HS-27A (cell line): ENCODE measurements at regions not wholly inside any gene's neighbourhood (a gene's known extent, or its start where the extent isn't known, plus 50 kb on each side); places are given as distances from the start of the nearest gene placed in this dataset.
"Not testable (repeated sequence)": the region's sequence is repeated elsewhere in the genome, so short reads cannot be mapped to it uniquely, and the experiment has no call there.

Experiments
- DNase-seq: peaks from one replicate; pipeline ENCODE4 v3.0.0-alpha.2; 2012; ENCODE audit warnings: low read depth, missing footprints

- no peak for DNase-seq
Observed at GRCh38 chr3:194043516-194043915, 92.4 kb upstream of the HES1 start.

DNA sequence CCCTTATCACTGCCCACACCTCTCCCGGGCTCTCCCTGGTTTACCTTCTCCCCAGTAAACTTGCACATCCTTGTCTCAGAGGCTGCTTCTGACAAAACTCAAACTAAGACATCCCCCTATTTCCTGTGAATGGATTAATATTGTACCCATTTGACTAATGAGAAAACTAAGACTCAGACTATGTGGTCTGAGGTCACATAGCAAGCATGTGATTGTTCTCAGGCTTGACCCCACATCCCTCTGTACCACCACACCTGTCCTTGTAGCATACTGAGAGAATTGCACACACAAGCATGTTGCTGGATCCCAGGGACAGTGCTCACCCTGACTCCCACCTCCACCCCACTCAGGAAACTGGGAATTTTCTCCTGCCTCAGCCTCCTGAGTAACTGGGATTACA lies 90.7 kb upstream of the HES1 start:
- no peak for DNase-seq

- no peak for DNase-seq
Observed at GRCh38 chr3:194045919-194046318, 90.0 kb upstream of the HES1 start.

- no peak for DNase-seq
Observed at GRCh38 chr3:194046531-194046930, 89.4 kb upstream of the HES1 start.

- DNase-seq = no peak
Observed at GRCh38 chr3:194046995-194047645, 88.8 kb upstream of the HES1 start.

DNA sequence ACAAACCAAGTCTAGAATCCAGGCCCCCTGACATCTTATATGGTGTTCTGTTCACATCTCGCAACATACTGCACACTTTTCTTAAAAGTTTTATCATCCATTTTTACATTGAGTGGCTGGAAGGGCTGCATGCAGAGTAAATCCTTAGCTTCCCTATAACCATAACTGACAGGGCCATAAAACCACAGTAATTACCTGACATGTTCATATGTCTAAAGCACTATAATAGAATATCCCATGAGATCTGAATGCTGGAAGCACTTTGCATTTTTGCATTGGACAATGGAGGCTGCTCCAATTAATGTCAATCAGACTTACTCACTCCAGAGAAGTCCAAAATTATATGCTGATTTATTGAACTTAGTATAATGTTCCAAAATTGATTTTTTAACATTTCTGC lies 86.6 kb upstream of the HES1 start:
- no peak for DNase-seq

DNA sequence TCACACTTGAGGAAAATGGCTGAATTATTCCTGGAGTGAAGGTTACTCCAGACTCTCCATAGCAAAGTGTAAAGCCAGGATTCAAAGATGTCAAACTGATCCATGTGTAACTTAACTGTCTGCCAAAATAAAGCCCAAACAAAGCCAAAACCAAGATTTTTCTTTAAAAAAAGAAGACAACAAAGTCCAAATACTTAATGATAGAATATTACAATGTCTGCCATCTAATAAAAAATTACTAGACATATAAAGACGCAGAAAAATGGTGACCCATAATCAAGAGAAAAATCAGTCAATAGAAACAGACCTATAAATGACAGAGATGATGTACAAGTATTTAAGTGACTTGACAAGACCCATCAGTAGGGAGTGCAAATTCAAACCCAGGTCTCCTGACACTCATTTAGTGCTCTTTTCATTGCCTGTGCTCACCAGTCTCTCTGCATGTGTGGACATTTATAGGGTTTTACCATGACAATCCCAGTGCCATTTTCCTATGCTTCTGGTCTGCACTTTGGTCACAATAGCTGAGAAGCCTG lies 85.1 kb upstream of the HES1 start:
- no peak for DNase-seq

DNA sequence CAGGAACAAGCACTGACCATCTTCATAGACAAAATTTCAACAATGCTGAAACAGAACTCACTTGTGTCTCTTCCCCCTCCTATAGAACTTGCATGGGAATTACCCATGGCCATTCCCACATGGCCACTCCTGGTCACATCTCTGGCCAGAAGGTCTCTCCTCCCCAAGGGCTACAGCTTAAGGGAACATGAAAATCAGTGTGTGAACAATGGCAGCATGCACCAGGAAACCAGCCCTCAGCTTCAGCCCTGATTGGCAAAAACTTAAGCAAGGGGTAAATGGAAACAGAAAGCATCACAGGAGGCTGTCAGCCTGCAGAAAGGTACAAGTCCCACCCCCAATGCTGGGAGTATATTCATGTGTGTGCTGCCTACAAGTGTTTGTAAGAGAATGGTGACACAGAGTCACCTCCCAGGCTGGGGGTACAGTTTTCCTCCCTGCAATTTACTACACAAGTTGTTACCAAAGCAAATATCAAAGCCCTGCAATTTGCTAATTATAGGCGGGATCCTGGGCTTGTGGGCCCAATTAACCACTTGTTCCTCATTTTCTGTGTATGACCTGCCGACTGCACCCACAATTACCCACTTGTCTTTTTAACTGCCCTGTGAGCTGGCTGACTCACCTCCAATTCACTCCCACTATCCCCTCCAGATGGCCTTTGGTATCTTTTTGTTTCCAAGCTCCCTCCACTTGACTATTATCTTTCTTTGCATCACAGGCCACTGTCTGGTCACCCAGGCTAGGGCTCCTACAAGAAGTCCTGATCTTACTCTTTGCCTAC lies 84.4 kb upstream of the HES1 start:
- no peak for DNase-seq

DNA sequence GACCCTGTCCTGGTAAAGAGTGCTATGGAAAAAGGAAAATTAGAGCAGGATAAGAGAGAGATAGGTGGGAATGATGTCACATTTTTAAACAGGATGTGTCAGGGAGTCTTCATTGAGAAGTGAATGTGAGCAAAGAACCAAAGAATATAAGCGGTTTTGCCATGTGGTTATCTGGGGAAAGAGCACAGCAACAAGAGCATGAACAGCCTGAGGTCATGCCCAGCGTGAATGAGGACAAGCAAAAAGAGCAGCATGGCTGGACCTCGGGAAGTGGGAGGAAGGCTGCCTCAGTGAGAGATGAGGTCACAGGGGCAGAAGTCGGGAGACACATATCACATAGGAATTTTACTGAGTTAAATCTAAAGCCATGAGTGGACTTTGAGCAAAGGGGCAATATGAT lies 82.8 kb upstream of the HES1 start:
- DNase-seq = no peak

DNA sequence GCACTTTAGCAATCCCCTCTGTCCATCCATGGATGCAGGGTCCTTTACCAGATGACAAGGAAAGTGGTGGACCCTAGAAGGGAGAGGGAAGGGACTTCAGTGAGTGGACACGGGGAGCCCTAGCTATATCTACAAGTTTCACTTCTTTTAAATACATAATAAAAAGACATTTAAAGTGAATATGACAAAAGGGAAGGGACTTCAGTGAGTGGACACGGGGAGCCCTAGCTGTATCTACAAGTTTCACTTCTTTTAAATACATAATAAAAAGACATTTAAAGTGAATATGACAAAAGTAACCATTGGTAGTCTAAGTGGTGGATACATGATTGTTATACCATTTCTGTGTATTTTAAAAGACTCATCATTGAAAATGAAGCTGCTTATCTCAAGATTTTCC lies 81.9 kb upstream of the HES1 start:
- DNase-seq = no peak

DNA sequence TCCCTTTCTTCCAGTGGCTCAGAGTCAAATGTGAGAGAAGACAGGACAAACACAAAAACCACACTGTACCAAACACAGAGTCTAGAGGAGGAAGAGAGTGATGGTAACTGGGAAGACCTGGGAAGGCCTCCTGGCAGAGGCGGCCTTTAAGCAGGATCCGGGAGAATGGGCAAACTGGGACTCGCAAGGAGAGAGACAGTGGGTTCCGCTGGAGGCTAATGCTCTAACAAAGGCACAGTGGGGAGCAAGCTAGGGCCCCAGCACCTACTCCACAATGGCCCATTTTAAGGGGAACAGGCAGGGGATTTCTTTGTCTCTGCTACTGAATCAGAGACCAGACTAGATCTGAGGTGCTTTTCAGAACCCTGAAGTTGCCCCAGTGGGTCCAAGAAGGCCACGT lies 81.4 kb upstream of the HES1 start:
- DNase-seq = no peak

DNA sequence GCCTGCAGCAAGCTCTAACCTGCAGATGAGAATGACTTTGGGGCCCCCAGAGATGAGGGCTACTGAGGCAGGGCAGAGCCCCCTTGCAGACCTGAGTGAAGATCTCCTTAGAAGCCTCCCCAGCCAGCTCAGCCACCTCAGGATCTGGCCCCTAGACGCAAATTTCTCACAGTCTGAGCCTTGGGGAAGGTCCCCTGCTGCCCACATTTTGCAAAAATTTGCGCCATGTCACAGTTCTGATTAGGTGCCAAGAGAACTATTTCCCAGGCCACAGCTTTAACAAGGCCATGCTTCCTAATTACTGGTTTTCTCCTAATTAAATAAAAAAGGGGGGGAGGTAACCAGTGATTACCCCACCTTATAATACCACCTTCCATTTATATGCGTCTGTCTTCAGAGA lies 81.0 kb upstream of the HES1 start:
- no peak for DNase-seq

- not testable (repeated sequence) for DNase-seq
Observed at GRCh38 chr3:194056323-194056722, 79.6 kb upstream of the HES1 start.

DNA sequence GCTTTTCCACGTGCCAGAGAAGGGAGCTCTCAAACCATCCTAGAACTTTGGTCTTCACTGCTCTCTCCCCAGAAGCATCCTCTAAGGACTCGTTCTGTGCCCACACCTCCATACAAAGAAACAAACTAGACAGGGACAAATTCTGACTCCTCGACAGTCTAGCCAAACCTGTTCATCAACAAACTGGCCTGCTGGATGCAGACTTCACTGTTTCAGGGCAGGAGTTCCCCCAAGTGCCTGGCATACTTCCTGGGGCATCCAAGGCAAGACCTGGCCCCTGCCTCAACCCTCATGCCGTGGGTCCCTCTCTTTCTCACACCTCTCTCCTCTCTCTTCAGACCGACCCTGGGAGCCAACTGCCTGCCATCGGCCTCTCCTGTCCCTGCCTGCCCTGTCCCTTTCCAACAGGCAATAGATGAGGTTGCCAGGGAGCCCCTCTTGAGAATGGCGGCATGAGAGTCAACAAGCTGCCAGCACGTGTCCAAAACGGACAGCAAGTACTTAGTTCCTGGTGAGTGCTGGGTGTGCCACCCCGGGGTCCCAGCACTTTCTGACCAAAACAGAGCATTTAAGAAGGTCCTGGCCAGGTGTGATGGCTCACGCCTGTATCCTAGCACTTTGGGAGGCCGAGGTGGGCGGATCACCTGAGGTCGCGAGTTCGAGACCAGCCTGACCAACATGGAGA lies 79.1 kb upstream of the HES1 start:
- no peak for DNase-seq

- no peak for DNase-seq
Observed at GRCh38 chr3:194057570-194058188, 78.3 kb upstream of the HES1 start.

GRCh38 chr3:194058189-194058571 lies 77.8 kb upstream of the HES1 start:
- DNase-seq = no peak

DNA sequence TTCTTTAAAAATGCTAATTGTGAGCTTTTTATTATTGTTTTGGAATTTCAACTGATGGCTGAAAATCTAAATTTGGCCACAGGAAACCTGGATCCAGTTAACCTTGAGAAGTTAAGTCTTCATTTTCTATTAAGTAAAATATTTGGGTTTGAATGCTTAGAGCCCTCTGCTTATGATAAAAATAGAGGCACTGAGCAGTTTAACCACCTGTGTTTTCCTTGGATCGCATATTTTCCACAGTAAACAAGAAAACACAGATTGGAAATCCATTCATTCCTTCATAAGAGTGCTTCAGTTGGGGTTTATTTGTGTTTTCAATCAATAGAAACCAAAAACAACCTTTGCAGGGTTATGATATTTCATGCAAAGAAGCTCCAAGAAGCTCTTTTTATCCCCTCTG lies 77.2 kb upstream of the HES1 start:
- DNase-seq = no peak

DNA sequence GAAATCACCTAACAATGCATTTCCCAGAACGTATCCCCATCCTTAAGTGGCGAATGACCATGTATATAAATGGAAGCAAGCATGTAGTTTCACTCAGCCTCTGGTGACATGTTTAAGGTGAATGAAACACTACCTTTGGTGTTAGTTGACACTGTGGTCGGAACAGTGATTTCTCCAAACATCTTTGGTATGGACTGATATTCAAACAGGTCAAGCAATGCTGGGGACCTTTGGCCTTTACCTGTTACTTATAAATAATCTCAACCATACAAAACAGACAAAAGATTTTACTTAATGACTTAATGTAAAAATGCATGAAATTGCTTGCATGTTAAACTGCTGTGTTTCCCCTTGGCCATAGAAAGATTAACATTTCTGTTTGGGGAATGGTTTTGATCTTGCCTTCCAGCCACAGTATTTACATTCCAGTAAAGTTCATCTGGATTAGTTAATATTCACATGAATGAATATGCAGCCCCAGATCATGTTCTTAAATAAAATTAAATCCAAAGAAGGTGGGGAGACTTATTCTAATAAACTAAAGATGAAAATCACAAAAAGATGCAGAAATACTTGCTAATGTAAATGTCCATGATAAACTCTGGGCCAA lies 74.4 kb upstream of the HES1 start:
- DNase-seq = no peak

DNA sequence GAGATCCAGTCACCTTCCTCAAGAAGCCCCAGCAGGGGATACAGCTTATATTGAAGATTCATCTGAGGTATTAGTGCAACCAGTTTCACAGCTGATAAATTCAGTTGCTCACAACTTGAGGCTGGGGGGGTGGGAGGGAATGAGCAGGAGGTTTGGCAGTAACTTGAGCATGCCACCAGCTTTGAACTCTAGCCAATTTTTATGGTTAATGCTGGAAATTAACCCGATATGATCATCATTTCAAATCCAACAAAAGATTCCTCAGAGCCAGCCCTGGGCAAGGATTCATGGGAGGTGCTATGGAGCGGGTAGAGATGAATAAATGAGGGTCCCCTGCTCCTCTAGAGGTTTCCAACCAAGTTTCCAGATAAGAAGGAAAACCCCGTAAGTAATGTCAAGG lies 73.1 kb upstream of the HES1 start:
- DNase-seq = no peak

DNA sequence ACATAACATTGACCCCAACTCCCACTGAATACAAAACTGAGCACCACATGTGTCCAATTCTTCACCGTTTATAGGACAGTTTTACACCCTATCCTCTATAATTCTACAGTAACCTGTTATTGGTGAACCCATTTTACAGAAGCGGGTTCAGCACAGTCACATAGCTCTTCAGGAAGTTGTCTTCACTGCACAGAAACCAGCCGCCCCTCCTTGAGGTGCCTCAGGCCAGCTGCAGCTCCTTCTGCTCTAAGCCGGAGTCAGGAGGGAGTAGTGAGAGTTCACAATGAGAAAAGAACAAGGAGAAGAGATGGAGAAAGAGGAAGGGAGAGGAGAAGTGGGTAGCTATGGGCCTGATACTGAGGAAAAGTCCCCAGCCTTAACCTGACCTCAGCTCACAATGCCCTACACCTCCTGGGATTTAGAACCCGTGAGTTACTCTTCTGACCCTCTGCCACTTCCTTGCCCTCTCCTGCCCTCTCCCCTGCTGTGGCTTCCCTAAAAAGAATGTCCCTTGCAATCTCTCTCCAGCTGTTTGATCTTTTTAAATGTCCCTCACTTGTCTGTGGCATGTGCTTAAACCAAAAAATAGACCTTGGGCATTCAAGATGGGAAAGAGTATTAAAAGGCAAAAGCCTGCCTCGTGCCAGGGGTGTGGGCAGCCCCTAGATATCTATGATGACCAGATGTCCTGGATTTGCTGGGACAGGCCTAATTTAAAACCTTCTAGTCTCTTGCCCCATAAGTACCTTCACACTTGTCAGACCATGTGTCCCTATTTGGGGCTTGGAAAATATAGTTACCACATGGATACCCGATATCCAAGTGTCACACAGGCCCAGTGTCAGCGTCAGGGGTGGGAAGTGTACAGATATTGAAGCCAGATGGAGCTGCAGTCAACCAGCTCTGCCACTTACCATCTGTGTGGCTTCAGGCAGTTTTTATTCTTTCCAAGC lies 71.3 kb upstream of the HES1 start:
- DNase-seq = no peak

- not testable (repeated sequence) for DNase-seq
Observed at GRCh38 chr3:194067327-194067726, 68.6 kb upstream of the HES1 start.
